ENCODE measurements at regions not wholly inside any gene's neighbourhood (a gene's known extent, or its start where the extent isn't known, plus 50 kb on each side); places are given as distances from the start of the nearest gene placed in this dataset.
"Not testable (repeated sequence)": the region's sequence is repeated elsewhere in the genome, so short reads cannot be mapped to it uniquely, and the experiment has no call there.

- DNase-seq = not testable (repeated sequence)
Observed at GRCh38 chr20:30164389-30164788, 1093.1 kb upstream of the DEFB115 start.

GRCh38 chr20:30167540-30167939, 1089.9 kb upstream of the DEFB115 start:
- no peak for DNase-seq

- DNase-seq = peak; percentile 0
Observed at GRCh38 chr20:30168025-30168799, 1089.3 kb upstream of the DEFB115 start.

- DNase-seq = no peak
Observed at GRCh38 chr20:30168800-30169138, 1088.7 kb upstream of the DEFB115 start.

GRCh38 chr20:30175681-30176080, 1081.8 kb upstream of the DEFB115 start:
- DNase-seq = no peak

GRCh38 chr20:30183124-30183523, 1074.3 kb upstream of the DEFB115 start:
- not testable (repeated sequence) for DNase-seq

- not testable (repeated sequence) for DNase-seq
Observed at GRCh38 chr20:30191785-30192184, 1065.7 kb upstream of the DEFB115 start.

GRCh38 chr20:30234477-30234876, 1023.0 kb upstream of the DEFB115 start:
- not testable (repeated sequence) for DNase-seq

- DNase-seq = not testable (repeated sequence)
Observed at GRCh38 chr20:30275073-30275472, 982.4 kb upstream of the DEFB115 start.

- no peak for DNase-seq
Observed at GRCh38 chr20:30281584-30282197, 975.8 kb upstream of the DEFB115 start.

- DNase-seq = peak; percentile 70
Observed at GRCh38 chr20:30283476-30284280, 973.8 kb upstream of the DEFB115 start.

- no peak for DNase-seq
Observed at GRCh38 chr20:30284281-30284905, 973.1 kb upstream of the DEFB115 start.

- DNase-seq = no peak
Observed at GRCh38 chr20:30285677-30286076, 971.8 kb upstream of the DEFB115 start.

- DNase-seq = no peak
Observed at GRCh38 chr20:30286157-30286556, 971.3 kb upstream of the DEFB115 start.

- not testable (repeated sequence) for DNase-seq
Observed at GRCh38 chr20:30287459-30287858, 970.0 kb upstream of the DEFB115 start.

GRCh38 chr20:30288346-30288745, 969.1 kb upstream of the DEFB115 start:
- no peak for DNase-seq

GRCh38 chr20:30289049-30289448, 968.4 kb upstream of the DEFB115 start:
- peak; percentile 5 for DNase-seq

- DNase-seq = peak; percentile 4
Observed at GRCh38 chr20:30289711-30290141, 967.7 kb upstream of the DEFB115 start.

GRCh38 chr20:30290361-30291063, 967.0 kb upstream of the DEFB115 start:
- DNase-seq = peak; percentile 21

GRCh38 chr20:30291064-30291379, 966.4 kb upstream of the DEFB115 start:
- not testable (repeated sequence) for DNase-seq

GRCh38 chr20:30291686-30292085, 965.8 kb upstream of the DEFB115 start:
- not testable (repeated sequence) for DNase-seq

- DNase-seq = not testable (repeated sequence)
Observed at GRCh38 chr20:30295396-30295795, 962.1 kb upstream of the DEFB115 start.

- DNase-seq = not testable (repeated sequence)
Observed at GRCh38 chr20:30295967-30296366, 961.5 kb upstream of the DEFB115 start.

Measured in stimulated activated naive CD4-positive, alpha-beta T cell treated with Interleukin-2 at 50 U/mL for 16 hours (primary cell).